GM12878 (cell line): ENCODE measurements at regions not wholly inside any gene's neighbourhood (a gene's known extent, or its start where the extent isn't known, plus 50 kb on each side); places are given as distances from the start of the nearest gene placed in this dataset.

ENCODE experiments used
- ATAC-seq: fragments of 200-7000 bp; cut with Tn5 transposase; 3 replicates; pipeline ENCODE4 v1.9.1; 2020; ENCODE audit warnings: mild to moderate bottlenecking, moderate library complexity
- BruUV-seq: library from RNA; stranded (reverse); fragments of 400-500 nt; replicated peaks from 2 replicates; lab custom pipeline; 2021; lab: Mats Ljungman, UMichigan
- CTCF ChIA-PET: fragments of 300-600 bp; sonication (Branson Sonifier 250); formaldehyde crosslinking; extraction: SDS; loops from one replicate; lab custom pipeline; 2021; ENCODE audit warnings: inconsistent platforms; lab: Yijun Ruan, JAX
- POLR2A ChIA-PET: fragments of 350-600 bp; formaldehyde crosslinking; extraction: SDS; loops from one replicate; lab custom pipeline; 2021; ENCODE audit warnings: inconsistent platforms; lab: Charles Lee
- RAD21 ChIA-PET: fragments of 300-600 bp; sonication (Branson Sonifier 250); formaldehyde crosslinking; loops from one replicate; lab custom pipeline; 2023; ENCODE audit warnings: antibody characterized with exemption; ENCODE audit not compliant: unreplicated experiment; lab: Charles Lee
- SMC1A ChIA-PET: fragments of 300-600 bp; sonication (Branson Sonifier 250); formaldehyde crosslinking; loops from one replicate; lab custom pipeline; 2023; ENCODE audit not compliant: unreplicated experiment, uncharacterized antibody; lab: Charles Lee
- DNase-seq: peaks from one replicate; pipeline ENCODE4 v3.0.0-alpha.2; 2011; ENCODE audit warnings: low read depth, low spot score
- FAIRE-seq: peaks from 3 replicates; lab custom pipeline; 2011; peaks lifted over from hg19 to GRCh38; lab: Jason Lieb, UNC
- H2AFZ ChIP-seq: 2 replicates; pipeline ENCODE4 v1.6.0; 2011; ENCODE audit warnings: low read depth, low read length, control low read depth; ENCODE audit not compliant: control insufficient read depth
- H3K27ac ChIP-seq: 2 replicates; pipeline ENCODE4 v1.5.1; 2011; ENCODE audit warnings: control low read depth; ENCODE audit not compliant: control insufficient read depth, insufficient read depth
- H3K27me3 ChIP-seq, 2 experiments: replicated peaks in 1 of 2; 2 replicates each; pipeline versions ENCODE4 v1.6.0 to v1.6.1; 2011; ENCODE audit warnings: low read length in 1 of 2; ENCODE audit not compliant: control insufficient read depth in 2 of 2, insufficient read depth in 2 of 2
- H3K36me3 ChIP-seq, 2 experiments: 2 replicates each; pipeline ENCODE4 v1.5.1; 2011; ENCODE audit warnings: low read length in 1 of 2; ENCODE audit not compliant: control insufficient read depth in 2 of 2, insufficient read depth in 2 of 2
- H3K4me1 ChIP-seq: 2 replicates; pipeline ENCODE4 v1.6.1; 2011; ENCODE audit warnings: mild to moderate bottlenecking, low read length, moderate library complexity, mixed read lengths; ENCODE audit not compliant: control insufficient read depth, insufficient read depth
- H3K4me2 ChIP-seq: 2 replicates; pipeline ENCODE4 v1.6.0; 2011; ENCODE audit warnings: control low read depth; ENCODE audit not compliant: control insufficient read depth, insufficient read depth
- H3K4me3 ChIP-seq: fragments of 200-600 bp; sonication (generic); 2 replicates; pipeline ENCODE4 v1.5.1; 2016
- H3K79me2 ChIP-seq: 2 replicates; pipeline ENCODE4 v1.6.0; 2011; ENCODE audit warnings: low read length; ENCODE audit not compliant: control insufficient read depth, insufficient read depth
- H3K9ac ChIP-seq: 2 replicates; pipeline ENCODE4 v1.8.0; 2011; ENCODE audit warnings: low read length, control low read depth, mixed read lengths; ENCODE audit not compliant: control insufficient read depth, insufficient read depth
- H3K9me3 ChIP-seq: replicated peaks from 3 replicates; pipeline ENCODE4 v1.5.1; 2011; ENCODE audit warnings: mild to moderate bottlenecking, low read length; ENCODE audit not compliant: control insufficient read depth, insufficient read depth
- H4K20me1 ChIP-seq: 2 replicates; pipeline ENCODE4 v1.6.0; 2011; ENCODE audit not compliant: control insufficient read depth, insufficient read depth
- CHD1 ChIP-seq: IDR thresholded peaks from 2 replicates; pipeline ENCODE4 v1.6.1; 2012; ENCODE audit warnings: low read depth, low read length, improper control_type of control experiment
- CHD2 ChIP-seq: IDR thresholded peaks from 2 replicates; pipeline ENCODE4 v1.6.1; 2011; ENCODE audit warnings: low read depth, low read length, improper control_type of control experiment, borderline replicate concordance
- HDGF ChIP-seq: fragments of 450-650 bp; IDR thresholded peaks from 2 replicates; pipeline ENCODE4 v1.6.1; 2016; ENCODE audit warnings: antibody characterized with exemption
- IKZF2 ChIP-seq, 2 experiments: fragments of 450-650 bp; IDR thresholded peaks; 2 replicates each; pipeline ENCODE4 v1.6.1; 2017; ENCODE audit warnings: mild to moderate bottlenecking in 2 of 2, moderate library complexity in 2 of 2
- MYC ChIP-seq: IDR thresholded peaks from 2 replicates; pipeline ENCODE4 v1.6.1; 2011; ENCODE audit warnings: mild to moderate bottlenecking, low read length, moderate library complexity, inconsistent platforms; ENCODE audit not compliant: insufficient read depth, insufficient replicate concordance, insufficient read length, severe bottlenecking
- RAD21 ChIP-seq: IDR thresholded peaks from 2 replicates; pipeline ENCODE4 v1.6.1; 2011; ENCODE audit warnings: mild to moderate bottlenecking, low read depth, low read length, moderate library complexity; ENCODE audit not compliant: insufficient read depth
- RFX5 ChIP-seq: IDR thresholded peaks from 2 replicates; pipeline ENCODE4 v1.6.1; 2011; ENCODE audit warnings: low read depth, low read length, improper control_type of control experiment
- SMAD1 ChIP-seq: fragments of 450-650 bp; IDR thresholded peaks from 2 replicates; pipeline ENCODE4 v1.6.1; 2018; ENCODE audit warnings: mild to moderate bottlenecking, low read depth; ENCODE audit not compliant: partially characterized antibody
- SMAD5 ChIP-seq: IDR thresholded peaks from 2 replicates; pipeline ENCODE4 v1.6.1; 2016; ENCODE audit warnings: antibody characterized with exemption, low read depth
- SMARCA5 ChIP-seq: fragments of 450-650 bp; IDR thresholded peaks from 2 replicates; pipeline ENCODE4 v1.6.1; 2017; ENCODE audit warnings: mild to moderate bottlenecking
- STAT3 ChIP-seq: IDR thresholded peaks from 2 replicates; pipeline ENCODE4 v1.6.1; 2011; ENCODE audit warnings: low read depth, low read length, improper control_type of control experiment
- SUPT20H ChIP-seq: IDR thresholded peaks from 2 replicates; pipeline ENCODE4 v1.6.1; 2011; ENCODE audit warnings: low read depth, mild to moderate bottlenecking, low read length, moderate library complexity, borderline replicate concordance; ENCODE audit not compliant: control insufficient read depth
- SUZ12 ChIP-seq: fragments of 200-600 bp; sonication (generic); IDR thresholded peaks from one replicate; pipeline ENCODE4 v1.6.1; 2018; ENCODE audit warnings: antibody characterized with exemption, mild to moderate bottlenecking; ENCODE audit not compliant: unreplicated experiment
- WRNIP1 ChIP-seq: IDR thresholded peaks from 2 replicates; pipeline ENCODE4 v1.6.1; 2011; ENCODE audit warnings: low read depth, low read length, improper control_type of control experiment, borderline replicate concordance
- ZBED1 ChIP-seq: IDR thresholded peaks from 2 replicates; pipeline ENCODE4 v1.6.1; 2016; ENCODE audit warnings: borderline replicate concordance
- WGBS: methylation state at CpG from one replicate; pipeline ENCODE4 v1.1.6; 2016; ENCODE audit warnings: low lambda C conversion rate; ENCODE audit not compliant: insufficient replicate concordance, insufficient coverage; ENCODE audit errors: missing lambda C conversion rate; 5-methylcytosine and 5-hydroxymethylcytosine counted together
- in situ Hi-C: fragments of 300-500 bp; cut with MboI; formaldehyde crosslinking; loops from 9 replicates; pipeline ENCODE4 v1.14.3; 2018; ENCODE audit warnings: mixed read lengths
- intact Hi-C: fragments of 100-400 bp; cut with micrococcal nuclease; formaldehyde crosslinking; loops from one replicate; pipeline ENCODE4 v1.14.2; 2022; ENCODE audit not compliant: unreplicated experiment
- TF ChIP-seq, protein P1 (sequence below): fragments of 450-650 bp; IDR thresholded peaks from 2 replicates; pipeline ENCODE4 v1.6.1; 2016; ENCODE audit warnings: mild to moderate bottlenecking

DNA sequence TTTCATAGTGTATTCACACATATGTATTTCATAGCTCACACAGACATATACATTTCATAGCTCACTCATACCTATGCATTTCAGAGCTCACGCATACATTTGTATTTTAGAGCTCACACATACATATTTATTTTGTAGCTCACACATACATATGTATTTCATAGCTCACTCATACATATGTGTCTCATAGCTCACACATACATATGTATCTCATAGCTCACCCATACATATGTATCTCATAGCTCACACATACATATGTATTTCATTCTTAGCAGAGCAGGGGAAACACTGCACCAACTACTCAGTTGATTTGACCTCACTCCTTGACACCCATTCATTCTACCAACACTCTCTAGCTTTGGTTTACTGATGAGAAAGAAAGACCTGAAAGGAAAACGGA lies 713.6 kb downstream of the QKI start:
- no peak overlapping the region for H2AFZ ChIP-seq
- no peak overlapping the region for H3K27ac ChIP-seq
- H3K27me3 ChIP-seq = no peaks in the 10 kb centered on the region
- FAIRE-seq (no peak), ATAC-seq (no peak), DNase-seq (no peak)
- no peak overlapping the region for H3K9ac ChIP-seq
- SMC1A ChIA-PET = no interaction called here
- RAD21 ChIA-PET = no interaction called here
- H3K4me3 ChIP-seq = no peak overlapping the region
- POLR2A ChIA-PET = no interaction called here
- WGBS = 0% methylated on average over 2 of the region's 2 CpGs
- H3K79me2 ChIP-seq = no peaks in the 10 kb centered on the region
- H3K36me3 ChIP-seq = no peaks in the 10 kb centered on the region
- no peaks in the 10 kb centered on the region for H4K20me1 ChIP-seq
- no peaks in the 10 kb centered on the region for H3K9me3 ChIP-seq
- CTCF ChIA-PET = interaction anchor here (0.7 kb wide), 1 partner anchor 757 kb away, joined by 3 read pairs; no protein-coding TSS in a partner anchor
- in situ Hi-C loops (no loop called here), intact Hi-C loops (no loop called here)
- no TSS peak for BruUV-seq
- no peak overlapping the region for H3K4me2 ChIP-seq
- TF ChIP-seq, protein P1, sequence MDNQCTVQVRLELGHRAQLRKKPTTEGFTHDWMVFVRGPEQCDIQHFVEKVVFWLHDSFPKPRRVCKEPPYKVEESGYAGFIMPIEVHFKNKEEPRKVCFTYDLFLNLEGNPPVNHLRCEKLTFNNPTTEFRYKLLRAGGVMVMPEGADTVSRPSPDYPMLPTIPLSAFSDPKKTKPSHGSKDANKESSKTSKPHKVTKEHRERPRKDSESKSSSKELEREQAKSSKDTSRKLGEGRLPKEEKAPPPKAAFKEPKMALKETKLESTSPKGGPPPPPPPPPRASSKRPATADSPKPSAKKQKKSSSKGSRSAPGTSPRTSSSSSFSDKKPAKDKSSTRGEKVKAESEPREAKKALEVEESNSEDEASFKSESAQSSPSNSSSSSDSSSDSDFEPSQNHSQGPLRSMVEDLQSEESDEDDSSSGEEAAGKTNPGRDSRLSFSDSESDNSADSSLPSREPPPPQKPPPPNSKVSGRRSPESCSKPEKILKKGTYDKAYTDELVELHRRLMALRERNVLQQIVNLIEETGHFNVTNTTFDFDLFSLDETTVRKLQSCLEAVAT = no peak
- TF ChIP-seq SMAD5 (no peak), SMAD1 (no peak), IKZF2 (IDR thresholded peaks at IDR 0.05) (no peak), MYC (no peak), CHD2 (no peak), HDGF (no peak), CHD1 (no peak), RAD21 (no peak), WRNIP1 (no peak), SUPT20H (no peak), SUZ12 (no peak), ZBED1 (no peak), STAT3 (no peak), RFX5 (no peak), SMARCA5 (no peak)
- H3K4me1 ChIP-seq = no peaks in the 10 kb centered on the region
